Fibroblast of the aortic adventitia (primary cell): ENCODE measurements at regions not wholly inside any gene's neighbourhood (a gene's known extent, or its start where the extent isn't known, plus 50 kb on each side); places are given as distances from the start of the nearest gene placed in this dataset.

Experiments used
- DNase-seq: peaks from one replicate; pipeline ENCODE4 v3.0.0-alpha.2; 2010; ENCODE audit warnings: low read depth
- H3K4me3 ChIP-seq: 2 replicates; pipeline ENCODE4 v1.5.1; 2011; ENCODE audit warnings: low read depth, mild to moderate bottlenecking, control low read depth, low read length, moderate library complexity
- CTCF ChIP-seq: IDR thresholded peaks from 2 replicates; pipeline ENCODE4 v1.5.1; 2011; ENCODE audit warnings: mild to moderate bottlenecking, low read length, control low read depth, inconsistent platforms; ENCODE audit not compliant: insufficient read depth

- no peak for TF ChIP-seq CTCF
- no peak overlapping the region for H3K4me3 ChIP-seq
- DNase-seq = no peak
Measured at GRCh38 chr21:15149600-15150224, 84.9 kb upstream of the NRIP1 start.

GRCh38 chr21:15151385-15152103 is 86.7 kb upstream of the NRIP1 start:
- TF ChIP-seq CTCF = no peak
- no peak overlapping the region for H3K4me3 ChIP-seq
- no peak for DNase-seq

GRCh38 chr21:15152591-15152990 is 87.8 kb upstream of the NRIP1 start:
- no peak for DNase-seq
- H3K4me3 ChIP-seq = no peak overlapping the region
- TF ChIP-seq CTCF = no peak

DNA sequence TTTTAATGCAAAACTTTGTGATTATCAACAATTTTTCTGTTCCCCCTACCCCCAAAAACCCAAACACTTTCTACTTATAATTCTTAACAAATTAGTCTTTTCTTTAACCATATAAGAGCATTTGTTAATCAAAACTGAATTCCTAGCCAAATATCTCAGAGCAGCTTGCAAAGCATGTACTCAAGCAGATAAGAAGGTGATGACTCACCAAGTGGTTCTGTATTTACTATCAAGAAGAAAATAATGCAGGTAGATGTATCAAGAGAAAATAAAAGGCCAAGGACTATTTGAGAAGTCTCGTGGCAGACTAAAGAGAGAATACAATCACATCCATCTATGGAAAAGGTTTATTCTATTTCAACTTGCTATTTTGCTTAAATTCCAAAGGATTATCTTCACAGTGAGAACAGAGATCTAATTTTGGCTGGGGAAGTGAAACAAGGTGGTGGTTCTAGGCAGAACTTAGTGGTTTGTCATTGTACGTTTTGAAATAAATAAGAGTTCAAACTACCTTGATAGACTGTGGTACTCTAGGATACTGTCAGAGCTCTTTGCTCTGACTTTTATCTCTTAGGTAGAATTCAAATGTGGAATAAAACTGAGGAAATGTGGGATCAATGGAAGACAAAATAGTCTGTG is 94.7 kb upstream of the NRIP1 start:
- no peak for TF ChIP-seq CTCF
- H3K4me3 ChIP-seq = no peak overlapping the region
- peak; percentile 37 for DNase-seq

GRCh38 chr21:15160136-15160535 is 95.3 kb upstream of the NRIP1 start:
- TF ChIP-seq CTCF = no peak
- no peak overlapping the region for H3K4me3 ChIP-seq

GRCh38 chr21:15162921-15163320 is 98.1 kb upstream of the NRIP1 start:
- DNase-seq = no peak
- no peak overlapping the region for H3K4me3 ChIP-seq
- TF ChIP-seq CTCF = no peak

More at GRCh38 chr21:15160136-15160535, 95.3 kb upstream of the NRIP1 start:
- DNase-seq = no peak
